ENCODE measurements at regions not wholly inside any gene's neighbourhood (a gene's known extent, or its start where the extent isn't known, plus 50 kb on each side); places are given as distances from the start of the nearest gene placed in this dataset.

GRCh38 chr1:241413386-241413785 lies 56.4 kb upstream of the RGS7 start:
- Mint-ChIP-seq H3K9me3 (ENCODE audit: low read depth) (no peaks in the 10 kb centered on the region), H3K36me3 (no peaks in the 10 kb centered on the region), H3K4me1 (no peaks in the 10 kb centered on the region), H3K27me3 (no peaks in the 10 kb centered on the region), H3K27ac (no peak overlapping the region), H3K4me3 (no peak overlapping the region)
- DNase-seq (no peak), ATAC-seq (peak; percentile 16)
- CTCF ChIA-PET = no interaction called here

GRCh38 chr1:241412646-241413045 lies 55.6 kb upstream of the RGS7 start:
- no peak overlapping the region for H3K4me3 Mint-ChIP-seq
- CTCF ChIA-PET = no interaction called here
- no peak for ATAC-seq
- no peaks in the 10 kb centered on the region for H3K36me3 Mint-ChIP-seq
- H3K9me3 Mint-ChIP-seq (ENCODE audit: low read depth) = no peaks in the 10 kb centered on the region
- no peaks in the 10 kb centered on the region for H3K4me1 Mint-ChIP-seq
- no peak for DNase-seq
- no peak overlapping the region for H3K27ac Mint-ChIP-seq
- H3K27me3 Mint-ChIP-seq = no peaks in the 10 kb centered on the region

GRCh38 chr1:241411776-241412338 lies 54.9 kb upstream of the RGS7 start:
- Mint-ChIP-seq H3K27ac (no peak overlapping the region), H3K4me3 (no peak overlapping the region), H3K27me3 (no peaks in the 10 kb centered on the region), H3K9me3 (ENCODE audit: low read depth) (no peaks in the 10 kb centered on the region), H3K36me3 (no peaks in the 10 kb centered on the region), H3K4me1 (no peaks in the 10 kb centered on the region)
- CTCF ChIA-PET = no interaction called here
- no peak for DNase-seq
- ATAC-seq = no peak

GRCh38 chr1:241411056-241411775 lies 54.2 kb upstream of the RGS7 start:
- DNase-seq (no peak), ATAC-seq (no peak)
- Mint-ChIP-seq H3K4me3 (no peak overlapping the region), H3K4me1 (no peaks in the 10 kb centered on the region), H3K9me3 (ENCODE audit: low read depth) (no peaks in the 10 kb centered on the region), H3K27ac (no peak overlapping the region), H3K27me3 (no peaks in the 10 kb centered on the region), H3K36me3 (no peaks in the 10 kb centered on the region)
- CTCF ChIA-PET = no interaction called here

GRCh38 chr1:241408170-241408569 lies 51.2 kb upstream of the RGS7 start:
- Mint-ChIP-seq H3K27ac (no peak overlapping the region), H3K4me1 (no peaks in the 10 kb centered on the region), H3K36me3 (no peaks in the 10 kb centered on the region), H3K9me3 (ENCODE audit: low read depth) (no peaks in the 10 kb centered on the region), H3K27me3 (no peaks in the 10 kb centered on the region), H3K4me3 (no peak overlapping the region)
- no peak for DNase-seq
- ATAC-seq = no peak
- CTCF ChIA-PET = no interaction called here

Data from activated CD8-positive, alpha-beta memory T cell treated with anti-CD3 and anti-CD28 coated beads, Interleukin-2, amount 10 ng/mL, durations not matched to agents 7 days and 5 days (primary cell).